HS-5 (cell line): ENCODE measurements at regions not wholly inside any gene's neighbourhood (a gene's known extent, or its start where the extent isn't known, plus 50 kb on each side); places are given as distances from the start of the nearest gene placed in this dataset.
"Not testable (repeated sequence)": the region's sequence is repeated elsewhere in the genome, so short reads cannot be mapped to it uniquely, and the experiment has no call there.

Source experiments
- DNase-seq: peaks from one replicate; pipeline ENCODE4 v3.0.0-alpha.2; 2012; ENCODE audit warnings: low read depth

- no peak for DNase-seq
These were observed 91.4 kb upstream of the KLF6 start for GRCh38 chr10:3876350-3876962.

- DNase-seq: no peak
These were observed 90.8 kb upstream of the KLF6 start for GRCh38 chr10:3875842-3876235.

GRCh38 chr10:3874990-3875841 lies 90.2 kb upstream of the KLF6 start:
- DNase-seq: no peak

- DNase-seq: not testable (repeated sequence)
These were observed 89.6 kb upstream of the KLF6 start for GRCh38 chr10:3874610-3874989.

- no peak for DNase-seq
These were observed 88.9 kb upstream of the KLF6 start for GRCh38 chr10:3873728-3874461.

- DNase-seq: no peak
These were observed 87.8 kb upstream of the KLF6 start for GRCh38 chr10:3872712-3873329.

- DNase-seq: no peak
These were observed 86.5 kb upstream of the KLF6 start for GRCh38 chr10:3871424-3871996.

GRCh38 chr10:3869036-3869435 lies 84.0 kb upstream of the KLF6 start:
- no peak for DNase-seq

- no peak for DNase-seq
These were observed 83.3 kb upstream of the KLF6 start for GRCh38 chr10:3868271-3868664.

GRCh38 chr10:3867454-3868270 lies 82.7 kb upstream of the KLF6 start:
- DNase-seq: no peak

GRCh38 chr10:3866332-3866731 lies 81.3 kb upstream of the KLF6 start:
- DNase-seq: no peak

GRCh38 chr10:3865565-3865964 lies 80.6 kb upstream of the KLF6 start:
- no peak for DNase-seq

- DNase-seq: no peak
These were observed 76.8 kb upstream of the KLF6 start for GRCh38 chr10:3861795-3862194.

GRCh38 chr10:3858051-3858845 lies 73.2 kb upstream of the KLF6 start:
- no peak for DNase-seq

- no peak for DNase-seq
These were observed 72.3 kb upstream of the KLF6 start for GRCh38 chr10:3857318-3857717.

- DNase-seq: no peak
These were observed 71.6 kb upstream of the KLF6 start for GRCh38 chr10:3856593-3856992.

GRCh38 chr10:3853547-3854303 lies 68.7 kb upstream of the KLF6 start:
- no peak for DNase-seq

- no peak for DNase-seq
These were observed 68.0 kb upstream of the KLF6 start for GRCh38 chr10:3853016-3853415.

GRCh38 chr10:3852147-3852904 lies 67.3 kb upstream of the KLF6 start:
- DNase-seq: peak; percentile 92
